NCI-H2107 treated with DMSO at 0.1 percent for 48 hours (cell line): ENCODE measurements at regions not wholly inside any gene's neighbourhood (a gene's known extent, or its start where the extent isn't known, plus 50 kb on each side); places are given as distances from the start of the nearest gene placed in this dataset.

ENCODE experiments used
- DNase-seq: peaks from one replicate; lab custom pipeline; 2025; ENCODE audit not compliant: unreplicated experiment; lab: John Stamatoyannopoulos, UW

DNA sequence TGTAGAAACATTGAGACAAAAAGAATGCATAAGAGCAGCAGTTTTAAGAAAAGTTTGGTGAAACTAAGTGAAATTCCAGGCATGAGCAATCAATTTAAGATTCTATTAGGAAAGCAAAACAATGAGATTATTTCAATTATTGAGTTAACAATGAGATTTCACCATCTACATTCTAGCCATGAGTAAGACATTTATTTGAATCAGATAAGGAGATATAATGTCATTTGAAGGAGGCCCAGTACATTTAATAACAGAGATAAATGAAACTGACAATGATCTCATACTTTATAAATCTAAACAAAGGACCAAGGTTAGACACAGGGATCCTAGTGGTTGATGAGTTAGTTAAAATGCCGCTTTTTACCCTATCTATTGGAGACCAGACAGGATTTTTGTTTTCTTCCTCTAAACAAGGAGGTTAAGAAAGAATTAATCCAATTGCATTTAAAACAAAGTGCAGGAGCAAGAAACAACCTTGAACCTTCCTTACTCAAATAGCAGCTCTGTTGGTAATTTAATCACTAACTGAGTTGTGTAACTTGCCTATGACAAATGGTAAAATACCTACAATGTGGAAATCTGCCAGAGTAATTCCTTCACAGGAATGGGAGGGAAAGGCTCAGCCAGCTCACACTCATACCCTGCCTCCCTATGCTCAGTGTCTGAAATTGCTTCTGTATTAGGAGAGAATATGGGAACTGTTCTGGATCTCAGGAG is 103.5 kb upstream of the NR3C1 start:
- no peak for DNase-seq

DNA sequence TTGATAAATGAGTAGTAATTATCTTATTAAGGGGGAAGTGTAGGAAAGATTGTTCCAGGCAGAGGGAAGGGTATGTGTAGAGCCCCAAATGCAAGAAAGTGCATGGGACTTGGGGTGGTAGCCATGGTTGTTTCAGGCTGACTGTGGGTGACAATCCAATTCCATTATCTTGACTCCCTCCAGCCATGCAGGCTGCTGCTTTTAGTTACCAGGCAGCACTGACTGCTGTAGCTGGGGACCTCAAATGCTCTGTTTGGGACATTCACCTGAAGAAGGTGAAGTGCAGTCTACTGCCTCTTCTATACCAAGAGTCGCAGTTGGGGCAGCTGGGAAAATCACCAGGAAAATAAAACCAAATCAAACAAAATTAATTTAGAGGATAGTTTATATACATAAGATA is 102.4 kb upstream of the NR3C1 start:
- no peak for DNase-seq

DNA sequence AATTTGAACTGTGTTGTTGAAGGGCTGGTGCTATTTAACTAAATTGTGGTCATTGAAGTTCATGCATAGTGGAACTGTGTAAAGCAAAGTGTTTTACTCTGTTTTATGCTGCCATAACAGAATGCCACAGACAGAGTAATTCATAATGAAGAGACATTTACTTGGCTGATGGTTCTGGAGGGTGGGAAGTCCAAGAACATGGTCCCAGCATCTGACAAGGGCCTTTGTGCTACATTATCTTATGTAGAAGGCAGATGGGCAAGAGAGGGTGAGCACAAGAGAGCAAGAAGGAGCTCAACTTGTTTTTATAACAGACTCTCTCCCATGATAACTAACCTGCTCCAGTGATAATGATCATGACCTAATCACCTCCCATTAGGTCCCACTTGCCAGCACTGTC is 101.9 kb upstream of the NR3C1 start:
- no peak for DNase-seq

DNA sequence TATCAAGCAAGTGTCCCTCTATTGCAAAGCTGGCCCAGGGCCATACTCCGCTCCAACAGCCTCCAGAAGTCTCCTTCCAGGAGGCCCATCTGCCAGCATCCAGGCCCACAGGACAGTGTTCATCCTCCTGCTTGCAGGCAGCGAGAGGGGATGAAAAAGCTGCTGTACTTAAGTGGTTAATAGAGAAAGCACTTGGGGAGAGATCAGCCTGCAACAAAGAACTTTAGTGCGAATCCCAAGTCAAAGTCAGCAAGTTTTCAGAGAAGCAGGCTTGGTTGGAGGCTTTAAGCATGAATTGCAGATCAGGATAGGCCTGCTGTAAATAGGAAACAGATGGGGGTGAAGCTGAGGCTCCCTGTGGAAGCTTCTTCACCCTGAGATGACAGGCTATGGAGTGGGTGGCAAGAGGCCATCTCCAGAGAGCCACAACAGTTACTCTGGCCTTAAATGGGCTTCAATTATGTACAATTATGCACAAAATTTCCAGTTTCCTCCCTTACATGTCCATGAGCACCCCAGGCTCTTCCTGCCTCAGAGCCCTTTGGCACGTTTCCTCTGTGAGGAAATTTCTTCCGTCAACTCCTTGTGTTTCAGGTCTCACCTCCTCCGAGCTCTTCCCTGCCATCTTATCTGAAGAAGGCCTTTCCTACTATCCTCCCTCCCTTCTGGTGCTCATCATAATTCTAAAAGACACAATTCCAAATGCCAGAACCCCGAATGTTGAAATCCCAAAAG is 98.0 kb upstream of the NR3C1 start:
- no peak for DNase-seq

DNA sequence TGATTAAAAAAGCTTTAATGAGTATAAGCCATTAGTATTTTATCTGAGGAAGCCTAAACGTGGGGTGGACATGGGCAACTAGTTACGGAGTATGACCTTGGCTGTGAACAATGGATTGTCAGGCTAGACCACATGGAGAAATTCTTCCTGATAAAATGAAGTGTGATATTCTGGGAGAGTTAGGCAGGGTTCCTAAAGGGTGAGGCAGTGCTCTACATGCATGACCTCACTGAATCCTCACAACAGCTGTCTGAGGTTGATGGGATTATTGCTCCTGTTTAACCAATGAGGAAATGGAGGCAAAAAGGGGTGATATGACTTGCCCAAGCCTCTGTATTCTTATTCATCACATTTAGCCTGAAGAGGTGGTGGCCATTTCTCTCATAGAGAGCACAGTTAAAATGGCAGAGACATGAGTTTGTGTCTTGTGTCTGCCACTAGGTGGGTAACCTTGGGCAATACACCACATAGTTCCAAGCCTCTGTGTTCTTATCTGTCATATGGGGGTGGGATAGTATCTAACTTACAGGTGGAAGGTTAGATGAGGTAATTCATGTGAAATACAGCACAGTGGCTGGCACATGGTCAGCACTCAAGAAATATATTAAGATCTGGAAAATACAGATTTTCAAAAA is 96.1 kb upstream of the NR3C1 start:
- DNase-seq = no peak

DNA sequence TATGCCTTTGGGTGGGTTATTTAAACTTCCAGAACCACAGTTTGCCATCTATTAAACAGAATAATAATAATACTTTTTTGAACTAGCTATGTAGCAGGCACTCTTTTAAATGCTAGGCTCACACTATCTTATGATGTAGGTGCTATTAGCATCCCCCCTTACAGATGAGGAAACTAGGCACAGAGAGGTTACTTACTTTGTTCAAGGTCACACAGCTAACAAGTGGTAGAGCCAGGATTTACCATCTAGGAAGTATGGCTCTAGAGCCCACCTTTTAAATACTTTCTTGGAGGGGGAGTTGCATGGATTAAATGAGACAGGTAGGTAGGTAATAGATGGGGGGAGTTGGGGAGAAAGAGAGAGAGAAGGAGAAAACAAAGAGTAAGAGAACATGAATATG is 95.3 kb upstream of the NR3C1 start:
- no peak for DNase-seq

DNA sequence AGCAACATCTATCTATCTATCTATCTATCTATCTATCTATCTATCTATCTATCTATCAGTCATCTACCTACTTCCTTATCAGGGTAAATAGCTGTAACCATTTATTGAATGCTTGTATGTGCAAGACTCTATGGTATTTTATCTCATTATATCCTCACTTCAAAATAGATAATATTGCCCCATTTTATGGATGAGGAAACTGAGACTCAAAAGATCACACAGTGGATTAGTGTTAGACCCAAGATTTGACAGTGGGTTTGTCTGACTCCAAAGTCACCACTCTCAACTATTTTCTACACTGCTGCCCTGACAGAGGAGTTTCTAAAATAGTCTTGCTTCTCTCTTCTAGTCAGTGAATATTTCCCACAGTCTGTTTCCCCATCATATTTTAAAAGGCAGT is 94.3 kb upstream of the NR3C1 start:
- no peak for DNase-seq

DNA sequence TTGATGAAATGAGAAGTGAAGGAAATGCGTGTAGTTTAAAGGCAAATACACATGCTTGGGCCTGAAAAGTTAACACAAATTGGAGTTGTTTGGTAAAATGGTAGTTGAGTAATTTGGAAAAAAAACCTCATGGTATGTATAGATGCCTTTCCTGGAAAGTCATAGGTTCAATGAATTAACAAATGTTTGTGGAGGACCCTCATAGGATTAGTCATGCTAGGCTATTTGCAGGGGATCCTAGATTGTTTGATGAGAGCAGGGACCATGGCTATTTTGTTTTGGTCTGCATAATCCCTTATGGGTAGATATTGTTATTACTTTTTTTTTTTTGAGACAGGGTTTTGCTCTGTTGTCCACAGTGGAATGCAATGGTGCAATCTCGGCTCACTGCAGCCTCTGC is 93.5 kb upstream of the NR3C1 start:
- no peak for DNase-seq

DNA sequence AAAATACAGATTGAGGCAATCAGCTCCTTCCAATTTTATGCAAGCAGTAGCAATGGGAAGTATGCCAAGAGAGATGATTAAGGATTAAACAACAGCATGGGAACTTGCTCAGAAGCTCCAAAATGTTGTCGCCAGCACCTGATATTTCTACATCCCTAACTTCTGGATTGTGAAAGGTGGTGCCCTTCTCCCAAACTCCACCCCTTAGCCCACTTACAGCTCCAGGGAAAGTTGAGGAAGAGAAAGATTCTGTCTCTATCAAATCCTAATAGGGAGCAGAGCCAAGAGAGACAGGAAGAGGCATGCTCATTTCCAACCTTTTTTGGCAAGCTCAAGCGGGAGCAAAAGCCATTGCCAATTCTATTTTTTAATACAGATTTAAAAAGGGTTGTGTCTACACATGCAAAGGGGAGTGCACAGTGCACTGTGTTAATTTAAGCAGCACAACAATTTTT is 92.4 kb upstream of the NR3C1 start:
- DNase-seq = no peak

DNA sequence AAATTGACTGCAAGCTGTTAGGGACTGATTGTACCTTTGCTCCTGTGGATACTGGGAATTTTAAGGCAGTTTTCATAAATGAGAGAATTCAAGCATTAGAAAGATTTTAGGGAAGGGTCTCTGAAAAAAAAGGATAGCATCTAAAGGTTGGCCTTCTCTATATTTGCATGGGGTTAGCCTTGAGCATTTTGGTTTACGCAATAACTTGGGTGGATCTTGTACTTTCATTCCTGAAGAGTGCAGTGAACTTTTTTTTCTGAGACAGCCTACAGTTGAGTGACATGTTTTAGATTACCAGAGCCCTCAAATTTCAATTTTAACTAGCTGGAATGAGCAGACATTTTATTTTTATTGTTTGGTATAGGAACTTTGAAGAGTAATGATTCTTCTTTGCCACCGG is 91.6 kb upstream of the NR3C1 start:
- no peak for DNase-seq

DNA sequence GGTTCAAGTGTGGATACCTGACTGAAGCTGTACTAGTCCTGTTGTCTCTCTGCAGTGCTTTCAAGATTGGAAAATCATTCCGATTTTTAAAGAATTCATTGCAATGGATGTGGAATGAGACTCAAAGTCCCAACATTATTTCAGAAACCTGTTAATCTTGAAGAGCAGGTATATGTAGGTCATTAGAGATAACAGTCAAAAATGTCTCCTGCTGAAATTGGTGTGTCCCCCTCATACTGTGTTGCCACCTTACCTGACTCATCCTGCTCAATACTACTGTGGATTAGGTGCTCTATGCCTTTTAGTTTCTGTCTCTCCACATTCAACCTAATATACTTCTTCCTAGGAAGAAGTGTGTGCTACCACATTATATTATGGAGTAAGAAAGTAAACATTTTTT is 91.1 kb upstream of the NR3C1 start:
- DNase-seq = no peak

DNA sequence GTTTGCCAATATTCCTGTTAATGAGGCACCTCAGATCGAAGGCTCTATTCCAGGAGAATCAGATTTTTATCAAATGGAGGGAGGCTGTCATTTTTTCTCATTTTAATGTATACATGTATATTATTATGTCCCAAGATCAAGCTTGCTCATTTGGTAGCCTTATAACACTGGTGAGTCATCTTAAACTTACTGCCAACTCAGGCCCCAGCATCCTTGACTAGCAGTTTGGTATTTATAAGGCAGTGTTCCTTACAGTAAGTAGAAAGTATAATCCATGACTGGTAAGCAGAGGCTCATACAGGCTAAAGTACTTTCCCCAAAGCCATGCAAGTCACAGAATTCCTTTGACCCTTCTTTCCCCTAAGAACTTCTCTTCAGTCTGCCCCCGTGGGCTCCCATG is 90.7 kb upstream of the NR3C1 start:
- DNase-seq = no peak

DNA sequence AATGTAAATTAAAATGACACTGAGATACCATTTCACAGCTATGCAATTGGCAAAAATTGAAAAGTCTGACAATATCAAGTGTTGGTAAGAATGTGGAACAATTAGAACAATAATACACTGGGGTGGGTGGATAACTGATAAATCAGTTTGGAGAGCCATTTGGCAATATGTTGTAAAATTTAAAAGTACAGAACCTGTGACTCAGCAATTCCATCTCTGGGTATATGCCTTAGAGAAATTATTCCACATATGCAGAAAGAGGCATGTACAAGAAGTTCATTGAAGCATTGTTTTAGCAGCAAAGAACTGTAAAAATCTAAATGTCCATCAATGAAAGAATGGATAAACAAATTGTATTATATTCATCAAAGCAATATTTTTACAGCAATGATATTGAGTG is 89.3 kb upstream of the NR3C1 start:
- no peak for DNase-seq

DNA sequence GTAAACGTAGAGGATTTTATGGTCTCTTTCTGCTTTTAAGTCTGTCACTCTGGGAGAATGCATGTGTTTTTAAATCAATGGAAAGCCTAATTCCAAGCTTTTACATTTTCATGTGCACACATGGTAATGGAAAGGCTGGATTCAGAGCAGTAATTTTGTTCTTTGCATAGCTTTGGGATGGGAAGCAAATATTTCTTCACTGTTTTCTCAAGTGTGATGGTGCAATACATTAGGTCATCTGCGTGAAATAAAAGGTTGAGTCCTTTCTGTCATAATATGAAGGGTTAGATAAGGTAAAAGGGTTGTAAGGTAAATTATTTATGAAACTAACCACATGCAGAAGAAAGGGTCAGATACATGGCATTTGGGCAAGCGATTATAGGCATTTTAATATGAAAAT is 88.2 kb upstream of the NR3C1 start:
- no peak for DNase-seq

DNA sequence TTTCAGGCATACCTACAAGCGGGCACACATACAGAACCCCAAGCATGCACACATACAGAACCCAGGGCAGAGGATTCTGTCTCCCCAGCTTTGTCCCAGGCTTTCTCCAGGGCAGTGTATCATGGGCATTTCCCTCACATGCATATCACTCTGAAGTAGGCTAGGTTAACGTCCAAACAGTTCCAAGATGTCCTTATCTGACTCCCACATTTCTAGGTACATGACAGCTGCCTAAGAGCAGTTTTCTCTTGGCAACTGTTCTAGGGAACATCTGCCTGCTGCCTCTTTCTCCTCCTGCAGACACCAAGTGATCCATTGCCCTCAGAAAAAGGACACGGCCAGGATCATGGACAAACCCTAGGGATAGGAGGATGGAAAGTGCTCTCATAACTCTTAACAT is 84.9 kb upstream of the NR3C1 start:
- no peak for DNase-seq

DNA sequence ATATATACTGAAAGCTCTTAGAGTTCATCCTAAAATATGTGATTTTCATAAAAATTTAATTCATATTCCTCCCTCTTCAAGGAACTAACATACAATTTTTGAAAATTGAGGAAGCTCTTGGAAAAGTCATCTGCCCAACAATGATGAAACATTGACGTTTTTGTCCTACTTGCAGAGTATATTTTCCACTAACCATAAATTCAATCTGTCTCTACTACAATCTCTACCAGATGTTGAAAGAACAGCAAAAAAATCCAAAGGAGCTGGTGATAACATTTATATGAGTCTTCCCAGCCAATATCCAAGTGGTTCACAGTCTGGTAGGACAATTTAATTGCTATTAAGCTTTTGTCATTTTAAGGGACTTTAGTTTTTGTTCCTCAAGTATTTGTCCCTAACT is 81.1 kb upstream of the NR3C1 start:
- DNase-seq = no peak

DNA sequence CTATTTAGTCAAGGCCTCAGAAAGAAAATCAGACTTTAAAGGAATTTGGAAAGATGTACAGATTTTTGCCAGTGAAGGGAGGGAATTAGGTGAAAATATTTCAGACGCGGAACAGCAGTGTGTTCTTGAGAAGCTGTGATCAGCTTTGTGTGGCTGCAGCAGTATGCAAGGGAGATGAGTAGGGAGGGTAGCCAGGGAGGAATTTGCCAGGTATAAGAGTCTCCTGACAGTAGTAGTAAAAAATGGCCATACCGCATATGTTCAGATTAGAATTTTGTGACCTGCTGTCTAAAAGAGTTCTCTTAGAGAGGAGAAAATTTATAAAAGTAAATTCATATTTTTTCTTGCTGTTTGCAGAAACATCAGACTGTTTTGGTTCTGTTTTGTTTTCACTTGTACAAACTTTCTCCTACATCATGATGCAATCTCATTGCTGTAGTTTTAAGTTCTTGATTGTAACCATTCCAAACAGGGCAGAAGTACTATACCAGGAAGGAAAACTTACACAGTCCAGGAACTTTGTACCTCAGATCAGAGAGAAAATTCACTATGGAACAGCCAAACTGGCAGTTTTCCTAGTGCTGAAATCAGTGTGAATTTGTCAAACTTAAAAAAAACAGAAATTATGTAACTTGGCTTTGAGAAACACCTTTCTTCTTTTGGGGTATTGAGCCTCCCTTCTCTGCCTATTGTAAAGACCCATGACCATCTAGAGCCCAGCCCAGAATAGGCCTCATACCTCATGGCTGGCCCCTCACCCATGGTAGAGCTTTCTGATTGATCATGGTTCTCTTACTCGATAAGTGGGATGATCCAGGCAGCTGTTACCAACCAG is 78.4 kb upstream of the NR3C1 start:
- no peak for DNase-seq

DNA sequence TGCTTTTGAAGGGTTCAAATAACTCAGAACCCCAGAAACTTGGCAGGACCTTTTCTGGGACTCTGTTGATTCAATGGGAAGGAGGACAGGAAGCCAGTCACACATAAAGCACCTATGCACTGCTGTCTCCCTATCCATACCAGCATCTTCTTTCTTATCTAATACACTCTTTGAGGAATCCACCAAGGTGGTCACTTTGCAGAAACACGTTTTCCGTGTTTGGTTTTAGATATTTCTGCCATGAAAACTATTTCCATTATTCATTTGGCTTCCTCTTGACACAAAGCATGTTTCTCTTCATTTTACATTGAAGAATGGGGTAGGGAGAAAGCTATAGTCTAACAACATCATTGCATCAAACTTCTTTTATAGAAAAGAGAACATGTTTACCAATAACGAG is 76.5 kb upstream of the NR3C1 start:
- no peak for DNase-seq

DNA sequence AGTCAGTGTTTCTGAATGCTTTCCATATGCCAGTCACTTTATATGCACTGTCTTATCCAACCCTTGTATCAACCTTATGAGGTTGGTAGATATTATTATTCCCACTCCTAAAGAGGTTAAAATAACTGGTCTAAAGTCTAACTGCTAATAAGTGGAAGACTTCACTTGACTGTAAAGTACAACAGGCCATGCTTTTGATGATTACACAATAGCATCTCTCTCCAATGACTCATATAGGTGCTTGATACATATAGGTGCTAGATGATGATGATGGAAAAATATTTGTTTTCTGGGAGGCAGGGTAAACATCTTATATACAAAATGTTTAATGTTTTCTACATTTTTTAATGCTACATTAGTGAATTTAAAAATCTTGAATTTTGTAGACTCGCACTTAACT is 75.9 kb upstream of the NR3C1 start:
- DNase-seq = no peak

DNA sequence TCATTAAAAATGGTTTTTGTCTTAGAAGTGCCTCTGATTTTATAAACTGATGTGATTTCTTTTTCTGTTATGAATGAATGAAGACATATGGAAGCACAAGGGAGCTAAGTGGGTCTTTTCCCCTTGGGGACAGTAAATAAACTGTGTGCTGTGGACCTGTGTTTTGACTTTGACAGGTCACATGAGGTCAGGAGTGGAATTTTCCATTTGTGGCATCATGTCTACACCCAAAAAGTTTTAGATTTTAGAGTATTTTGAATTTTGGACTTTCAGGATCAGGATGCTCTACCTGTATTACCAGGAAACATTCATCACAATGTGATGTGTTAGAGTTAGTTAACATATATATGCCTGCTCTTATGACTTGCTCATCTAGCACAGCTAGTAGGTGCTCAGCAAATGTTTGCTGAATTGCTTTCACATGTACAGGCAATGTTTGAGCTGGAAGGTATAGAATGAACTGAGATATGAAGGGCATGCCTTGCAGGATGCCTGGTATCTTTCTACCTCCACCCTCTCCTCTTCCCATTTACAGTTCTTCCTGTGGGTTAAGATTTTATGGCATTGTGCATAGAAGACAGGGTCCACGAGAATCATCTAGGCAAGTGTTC is 73.2 kb upstream of the NR3C1 start:
- no peak for DNase-seq

DNA sequence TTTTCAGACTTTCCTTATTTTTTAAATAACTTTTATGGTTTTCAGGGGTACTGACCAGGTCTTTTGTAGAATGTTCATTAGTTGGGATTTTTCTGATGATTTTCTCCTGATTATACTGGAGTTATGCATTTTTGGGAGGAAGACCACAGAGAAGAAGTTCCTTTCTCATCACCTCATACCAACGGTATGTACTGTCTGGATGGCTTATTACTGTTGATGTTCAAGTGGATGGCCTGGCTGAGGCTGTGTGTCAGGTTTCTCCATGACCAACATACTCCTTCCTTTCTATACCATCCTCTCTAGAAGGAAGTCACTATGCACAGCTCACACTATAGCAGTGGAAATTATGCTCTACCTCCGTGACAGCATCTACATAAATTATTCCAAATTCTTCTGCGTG is 71.1 kb upstream of the NR3C1 start:
- no peak for DNase-seq
